Stimulated activated CD8-positive, alpha-beta memory T cell treated with anti-CD3 and anti-CD28 coated beads, Interleukin-15, amount 100 ng/mL, for 48 hours (primary cell): ENCODE measurements at regions not wholly inside any gene's neighbourhood (a gene's known extent, or its start where the extent isn't known, plus 50 kb on each side); places are given as distances from the start of the nearest gene placed in this dataset.
A peak's percentile ranks its signal among the peaks of the same experiment; 100 is the strongest.
"Not testable (repeated sequence)": the region's sequence is repeated elsewhere in the genome, so short reads cannot be mapped to it uniquely, and the experiment has no call there.

Experiments used
- DNase-seq, 2 donors: peaks; one replicate each; pipeline ENCODE4 v3.0.0-alpha.2; 2020; ENCODE audit warnings: low read depth in 2 of 2

DNA sequence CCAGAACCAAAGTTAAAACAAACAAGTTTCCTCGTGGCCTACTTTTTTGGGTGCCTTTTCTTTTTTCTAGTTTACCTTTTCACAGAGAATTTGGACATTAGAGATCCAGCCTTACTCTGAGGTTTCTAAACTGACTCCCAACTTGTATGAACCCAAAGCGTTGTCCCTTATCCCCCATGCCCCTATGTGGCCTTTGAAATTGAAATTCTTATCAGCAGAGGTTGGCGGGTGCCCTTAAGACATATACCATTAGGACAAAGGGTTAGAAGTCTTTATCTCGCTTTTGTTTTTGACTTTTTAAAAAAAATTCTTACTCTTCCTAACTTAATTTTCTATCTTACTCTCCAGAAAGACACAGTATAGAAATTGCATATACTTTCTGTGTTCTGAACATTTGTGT lies 76.3 kb upstream of the C7orf33 start:
- DNase-seq, result no peak

DNA sequence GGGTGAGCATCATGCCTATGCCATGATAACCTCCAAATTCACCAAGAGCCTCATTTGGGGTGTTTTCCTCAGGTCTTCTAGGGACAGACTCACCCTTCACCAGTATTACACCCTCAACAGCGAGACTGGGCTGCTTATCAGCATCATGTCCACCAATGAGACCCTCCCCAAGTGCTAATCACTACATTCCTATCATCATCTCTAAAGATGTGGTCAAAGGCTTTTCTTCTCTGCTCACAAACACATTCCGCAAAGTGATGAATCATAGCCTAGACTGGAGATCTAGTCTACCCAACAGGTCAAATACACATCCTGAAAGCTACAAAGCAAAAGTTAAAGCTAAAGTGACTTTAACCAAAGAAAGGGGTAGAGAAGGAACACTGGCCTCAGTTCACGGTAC lies 75.3 kb upstream of the C7orf33 start:
- DNase-seq, result no peak

DNA sequence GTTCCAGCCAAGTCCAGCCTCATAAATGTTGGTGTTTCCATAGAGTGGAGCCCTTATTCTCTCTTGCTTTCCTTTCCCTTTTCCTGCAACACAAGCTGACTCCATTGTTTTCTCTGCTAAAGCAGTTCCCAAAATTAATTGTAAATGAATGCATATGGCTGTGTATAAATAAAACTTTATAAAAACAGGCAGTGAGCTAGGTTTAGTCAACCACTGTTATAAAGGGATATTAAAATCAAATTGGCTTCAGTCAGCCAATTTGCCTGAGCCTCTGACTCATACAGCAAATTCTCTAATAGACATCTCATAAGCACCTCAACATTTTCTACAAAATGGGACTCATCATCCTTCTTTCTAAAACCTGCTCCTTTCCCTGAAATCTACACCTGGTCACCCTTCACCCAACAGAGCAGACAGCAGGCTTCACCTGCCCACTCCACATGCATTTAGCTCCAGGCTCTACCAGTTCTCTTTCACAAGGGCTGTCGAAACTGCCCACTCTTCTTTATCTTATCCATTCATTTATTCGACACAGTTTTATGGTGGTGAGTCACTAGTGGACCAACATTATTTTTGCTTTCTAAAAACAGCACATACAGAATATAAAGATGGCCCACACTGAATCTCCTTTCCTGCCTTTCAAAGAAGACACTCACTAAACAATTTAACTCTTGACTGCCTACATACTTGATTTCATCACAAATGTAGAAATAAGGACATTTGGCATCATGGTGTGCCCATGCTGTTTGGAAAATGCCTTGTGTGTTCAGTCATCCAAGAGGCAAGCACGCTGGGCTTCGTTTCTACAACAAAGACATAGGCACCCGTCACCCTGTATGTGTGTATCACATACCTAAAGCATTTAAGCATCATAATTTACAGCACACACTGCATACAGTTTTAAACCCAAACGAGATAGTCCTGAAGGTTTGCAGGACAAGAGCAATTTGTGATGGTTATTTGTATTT lies 74.6 kb upstream of the C7orf33 start:
- no peak for DNase-seq

DNA sequence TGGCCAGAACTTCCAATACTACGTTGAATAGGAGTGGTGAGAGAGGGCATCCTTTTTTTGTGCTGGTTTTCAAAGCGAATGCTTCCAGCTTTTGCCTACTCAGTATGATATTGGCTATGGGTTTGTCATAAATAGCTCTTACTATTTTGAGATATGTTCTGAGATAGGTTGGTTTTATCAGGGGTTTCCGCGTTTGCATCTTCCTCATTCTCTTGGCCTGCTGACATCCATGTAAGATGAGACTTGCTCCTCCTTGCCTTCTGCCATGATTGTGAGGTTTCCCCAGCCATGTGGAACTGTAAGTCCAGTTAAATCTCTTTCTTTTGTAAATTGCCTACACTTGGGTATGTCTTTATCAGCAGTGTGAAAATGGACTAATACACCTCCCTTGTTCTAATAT lies 71.2 kb upstream of the C7orf33 start:
- DNase-seq, result not testable (repeated sequence)

DNA sequence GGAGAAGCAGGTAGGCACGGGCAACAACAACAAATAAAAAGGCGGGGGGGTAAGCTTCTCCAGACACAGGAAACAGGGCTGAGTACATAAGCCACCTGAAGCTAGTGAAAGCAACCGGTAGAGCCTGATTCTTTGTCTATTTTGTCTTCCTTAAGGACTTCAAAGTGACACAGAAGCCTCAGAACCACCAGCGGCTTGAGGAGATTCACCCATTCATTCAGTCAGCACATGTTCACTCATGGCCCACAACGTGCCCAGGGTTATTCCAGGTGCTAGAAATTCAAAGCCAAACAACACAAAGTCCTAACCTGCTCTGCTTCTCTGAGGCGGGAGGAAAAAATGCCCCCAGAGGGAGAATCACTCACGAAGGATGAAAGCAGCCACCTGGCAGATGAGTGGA lies 69.3 kb upstream of the C7orf33 start:
- DNase-seq, result no peak

DNA sequence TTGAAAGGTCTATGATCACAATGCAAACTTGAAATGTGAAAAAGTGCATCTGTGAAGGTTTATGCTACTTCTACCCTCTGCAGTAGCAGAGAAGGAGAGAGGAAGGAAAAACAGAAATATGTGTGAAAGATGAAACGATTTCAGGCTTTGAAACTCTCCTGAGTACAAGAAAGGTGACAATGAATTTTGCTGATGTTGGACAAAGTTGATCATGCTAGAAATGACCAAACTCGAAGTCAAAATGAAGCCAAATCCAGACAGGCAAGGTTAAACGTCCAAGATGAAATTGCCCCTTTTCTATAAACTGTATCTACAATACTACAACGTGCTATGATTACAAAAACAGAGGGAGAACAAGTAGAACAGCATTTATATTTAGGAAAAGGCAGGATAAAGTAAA lies 67.0 kb upstream of the C7orf33 start:
- DNase-seq, result no peak

DNA sequence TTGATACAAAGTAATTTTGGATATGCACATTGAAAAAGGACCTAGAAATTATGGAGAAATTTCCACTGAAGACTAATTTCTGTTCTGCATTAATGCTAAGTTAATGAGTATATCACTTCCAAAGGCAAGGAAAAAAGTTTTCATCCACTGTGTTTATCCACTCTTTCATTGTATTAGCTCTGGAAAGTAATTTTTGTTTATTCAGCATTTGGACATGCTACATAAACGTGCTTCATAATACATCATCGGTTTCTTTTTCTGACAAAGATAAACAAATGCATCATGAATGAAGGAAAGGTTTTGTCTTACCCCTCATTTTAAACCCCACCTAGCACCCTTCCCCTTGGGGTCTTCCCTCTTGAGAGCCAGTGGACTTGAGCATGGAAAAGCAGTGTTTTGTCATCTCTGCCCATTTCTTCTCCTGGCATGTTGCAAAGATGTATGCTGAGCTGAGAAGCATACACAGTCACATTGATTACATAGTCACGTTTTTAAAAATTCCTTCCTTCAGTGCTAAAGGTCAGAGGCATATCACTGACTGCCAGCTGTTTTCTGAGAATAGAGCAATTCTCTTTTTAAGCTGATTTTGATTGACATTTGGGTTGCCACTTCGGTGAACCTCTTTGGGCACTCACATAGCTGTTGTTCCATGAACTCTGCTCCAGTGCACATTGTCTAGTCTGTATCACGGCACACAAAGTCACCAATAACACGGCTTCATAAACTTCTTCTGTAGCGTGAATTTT lies 65.9 kb upstream of the C7orf33 start:
- no peak for DNase-seq

DNA sequence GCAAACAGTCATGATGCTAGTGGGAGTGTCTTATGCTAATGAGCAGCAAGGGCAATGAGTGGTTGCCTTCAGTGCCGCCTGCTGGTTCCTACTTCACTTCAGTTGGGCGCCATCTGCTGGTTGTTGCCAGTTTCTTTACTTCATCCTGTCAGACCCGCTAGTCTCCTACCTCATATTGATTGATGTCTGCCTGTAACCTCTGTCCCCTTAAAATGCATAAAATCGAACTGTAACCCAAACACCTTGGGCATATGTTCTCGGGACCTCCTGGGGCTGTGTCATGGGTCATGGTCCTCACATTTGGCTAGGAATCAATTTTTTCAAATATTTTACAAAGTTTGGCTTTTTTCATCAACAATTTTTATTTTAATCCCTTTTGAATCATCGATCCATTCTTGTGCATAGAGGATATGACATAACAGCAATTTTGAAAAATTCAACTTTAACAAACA lies 62.8 kb upstream of the C7orf33 start:
- DNase-seq, result peak; percentile 77 to 79

DNA sequence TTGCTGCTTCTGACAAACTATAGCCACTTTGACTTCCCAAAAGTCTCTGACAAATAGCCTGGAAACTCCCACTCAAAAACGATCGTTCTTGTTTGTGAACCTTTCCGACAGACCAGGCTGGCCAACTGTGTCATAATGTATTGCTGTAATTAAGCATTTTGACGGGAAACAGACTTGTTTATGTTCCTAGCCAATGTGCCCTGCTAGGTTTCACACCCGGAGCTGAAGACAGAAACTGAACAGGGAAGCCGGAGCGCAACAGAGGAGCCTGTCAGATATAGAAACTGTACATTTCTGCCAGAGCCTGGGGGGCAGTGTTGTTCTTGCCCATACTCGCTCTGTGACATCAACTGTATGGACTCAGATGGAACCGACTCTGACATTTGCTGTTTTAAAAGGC lies 55.3 kb upstream of the C7orf33 start:
- peak; percentile 10 to 14 for DNase-seq

DNA sequence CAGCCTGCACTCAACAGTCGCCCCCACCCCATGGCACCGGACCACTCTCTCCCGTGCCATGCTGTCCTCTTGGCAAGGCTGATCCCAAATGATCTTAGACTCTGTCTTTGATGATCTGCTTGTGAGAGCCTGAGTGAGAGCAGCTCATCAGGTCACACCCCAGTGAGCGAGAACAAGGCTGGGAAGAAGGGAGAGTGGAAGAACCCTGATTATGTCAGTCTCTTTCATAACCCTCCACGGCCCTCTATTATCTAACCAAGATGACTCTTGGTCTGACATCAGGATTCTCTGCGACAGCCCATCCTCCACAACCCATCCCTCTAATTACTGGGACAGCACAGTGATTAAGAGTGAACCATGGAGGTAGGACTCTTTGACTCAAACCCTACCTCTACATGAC lies 53.1 kb upstream of the C7orf33 start:
- no peak for DNase-seq

DNA sequence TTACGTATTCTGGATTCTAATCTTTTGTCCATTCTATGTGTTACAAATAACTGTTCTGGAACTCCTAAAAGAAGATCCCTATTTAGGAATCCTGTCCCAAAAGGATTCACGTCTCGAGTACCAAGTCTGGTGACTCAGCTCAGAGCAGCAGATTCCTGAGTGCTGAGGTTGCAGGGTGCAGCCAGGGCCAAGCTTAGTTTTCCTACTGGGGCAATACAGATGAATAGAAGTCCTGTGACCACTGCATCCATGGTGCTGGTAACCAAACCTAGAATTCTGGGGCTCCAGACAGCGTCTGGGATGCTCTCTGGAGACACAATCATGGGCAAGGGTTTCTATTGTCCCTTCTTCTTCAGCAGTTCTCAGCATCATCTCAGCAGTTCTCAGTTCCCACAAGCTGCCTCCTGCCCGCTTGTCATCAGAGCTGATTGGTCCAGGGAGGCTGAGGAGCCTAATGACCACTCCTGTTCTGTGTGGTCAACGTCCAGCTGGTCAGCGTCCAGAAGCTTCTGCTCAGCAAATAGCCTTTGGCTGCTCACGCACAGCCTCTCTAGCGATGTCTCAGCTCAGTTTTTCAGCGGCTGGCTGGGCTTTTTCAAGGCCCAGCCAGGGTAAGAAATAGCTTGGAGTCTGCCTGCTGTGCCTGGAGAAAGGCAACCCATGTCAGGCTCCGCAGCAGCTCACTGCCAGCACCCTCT lies 50.4 kb upstream of the C7orf33 start:
- no peak for DNase-seq
